Adrenal gland (tissue), 9 donors: ENCODE measurements at regions not wholly inside any gene's neighbourhood (a gene's known extent, or its start where the extent isn't known, plus 50 kb on each side); places are given as distances from the start of the nearest gene placed in this dataset.

Source experiments
- DNase-seq, 7 donors: peaks; one replicate each; pipeline ENCODE4 v3.0.0-alpha.2; 2019 to 2020
- H3K27ac ChIP-seq, 5 donors: fragments of 200-600 bp; sonication (generic) in 4 of 5; 1 replicate in 3 of 5; 2 replicates in 2 of 5; pipeline versions ENCODE4 v1.5.1 to v1.8.0; 2016 to 2020; ENCODE audit warnings: mild to moderate bottlenecking in 1 of 5
- H3K27me3 ChIP-seq: fragments of 200-600 bp; 2 replicates; pipeline ENCODE4 v1.8.0; 2021
- H3K36me3 ChIP-seq, 2 donors: fragments of 200-600 bp; replicated peaks in 1 of 2; 1 replicate in 1 of 2; 2 replicates in 1 of 2; pipeline versions ENCODE4 v1.5.1 to v1.8.0; 2018 to 2022
- H3K4me1 ChIP-seq, 2 donors: fragments of 200-600 bp; replicated peaks in 1 of 2; 1 replicate in 1 of 2; 2 replicates in 1 of 2; pipeline versions ENCODE4 v1.5.1 to v1.8.0; 2018 to 2021
- H3K4me3 ChIP-seq, 4 donors: fragments of 200-600 bp; sonication (generic) in 3 of 4; one replicate each; pipeline ENCODE4 v1.5.1; 2016 to 2018
- H3K9me3 ChIP-seq, 3 donors: fragments of 200-600 bp; sonication (generic) in 1 of 3; replicated peaks in 1 of 3; 1 replicate in 2 of 3; 2 replicates in 1 of 3; pipeline versions ENCODE4 v1.5.1 to v1.8.0; 2016 to 2021
- POLR2A ChIP-seq, 2 donors: fragments of 450-650 bp; IDR thresholded peaks; one replicate each; pipeline ENCODE4 v1.6.1; 2017; ENCODE audit warnings: antibody characterized with exemption in 2 of 2, mild to moderate bottlenecking in 2 of 2, moderate library complexity in 1 of 2
- WGBS, 4 donors: extraction: QIAGEN DNeasy Blood & Tissue Kit in 2 of 4; methylation state at CpG; one replicate each; pipeline versions ENCODE4 v1.1.5 to v1.1.7; 2013 to 2017; 5-methylcytosine and 5-hydroxymethylcytosine counted together
- intact Hi-C, 2 donors: fragments of 100-400 bp; cut with DNase I; formaldehyde crosslinking; loops; one replicate each; pipeline versions ENCODE4 v1.14.1 to v1.15.0; 2022 to 2023
- TF ChIP-seq, protein P1 (sequence below), 6 experiments: fragments of 450-650 bp in 4 of 6; fragments of 200-600 bp in 2 of 6; sonication (generic) in 1 of 6; IDR thresholded peaks; 1 replicate in 5 of 6; 2 replicates in 1 of 6; pipeline versions ENCODE4 v1.5.1 to v1.8.0; 2016 to 2021; ENCODE audit warnings: antibody characterized with exemption in 6 of 6, mild to moderate bottlenecking in 2 of 6, moderate library complexity in 1 of 6
- donor health status: healthy with polysubstance abuse.
- donor health status: Bipolar disorder and iron deficiency.
- donor health status: DM: yes; HTN: yes; CAD: no.
- donor health status: DM: no; HTN: no; CAD: no.
- donor health status: DM: no; HTN: no; CAD: no.

DNA sequence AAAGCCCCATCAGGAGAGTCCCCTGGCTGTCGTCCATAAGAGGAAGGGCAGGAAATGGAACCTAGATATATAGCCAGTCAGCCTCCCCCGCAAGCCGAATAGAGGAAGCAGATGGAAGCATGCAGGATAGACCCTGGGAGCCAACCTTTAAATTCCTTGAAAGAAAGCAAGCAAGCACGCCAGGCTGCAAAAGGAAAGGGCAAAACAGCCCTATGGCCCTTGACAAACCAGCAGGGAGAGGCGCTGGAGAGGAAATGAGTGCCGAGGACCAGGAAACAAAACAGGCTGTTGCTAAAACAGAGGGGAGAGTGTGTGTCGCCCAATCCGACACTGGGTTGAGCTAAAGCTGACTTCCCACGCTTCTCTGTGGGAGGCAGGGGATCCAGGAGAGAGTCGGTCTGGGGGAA, 203.5 kb upstream of the MTNR1B start:
- no peaks in the 10 kb centered on the region for H3K9me3 ChIP-seq
- intact Hi-C loops = no loop called here
- no peaks in the 10 kb centered on the region for H3K36me3 ChIP-seq
- DNase-seq = peak; percentile 13 to 70 (median 34)
- H3K4me3 ChIP-seq = peak overlapping the region in 1 of 4 donors; percentile 42
- TF ChIP-seq, protein P1, sequence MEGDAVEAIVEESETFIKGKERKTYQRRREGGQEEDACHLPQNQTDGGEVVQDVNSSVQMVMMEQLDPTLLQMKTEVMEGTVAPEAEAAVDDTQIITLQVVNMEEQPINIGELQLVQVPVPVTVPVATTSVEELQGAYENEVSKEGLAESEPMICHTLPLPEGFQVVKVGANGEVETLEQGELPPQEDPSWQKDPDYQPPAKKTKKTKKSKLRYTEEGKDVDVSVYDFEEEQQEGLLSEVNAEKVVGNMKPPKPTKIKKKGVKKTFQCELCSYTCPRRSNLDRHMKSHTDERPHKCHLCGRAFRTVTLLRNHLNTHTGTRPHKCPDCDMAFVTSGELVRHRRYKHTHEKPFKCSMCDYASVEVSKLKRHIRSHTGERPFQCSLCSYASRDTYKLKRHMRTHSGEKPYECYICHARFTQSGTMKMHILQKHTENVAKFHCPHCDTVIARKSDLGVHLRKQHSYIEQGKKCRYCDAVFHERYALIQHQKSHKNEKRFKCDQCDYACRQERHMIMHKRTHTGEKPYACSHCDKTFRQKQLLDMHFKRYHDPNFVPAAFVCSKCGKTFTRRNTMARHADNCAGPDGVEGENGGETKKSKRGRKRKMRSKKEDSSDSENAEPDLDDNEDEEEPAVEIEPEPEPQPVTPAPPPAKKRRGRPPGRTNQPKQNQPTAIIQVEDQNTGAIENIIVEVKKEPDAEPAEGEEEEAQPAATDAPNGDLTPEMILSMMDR (IDR thresholded peaks at IDR 0.05) = no peak
- no peak for TF ChIP-seq POLR2A (IDR thresholded peaks at IDR 0.05)
- WGBS, 4 donors = 31 to 44% (median 36%) methylated on average over 10 of the region's 10 CpGs
- no peaks in the 10 kb centered on the region for H3K4me1 ChIP-seq
- peak overlapping the region in 2 of 5 donors; percentile 12 to 43 for H3K27ac ChIP-seq
- H3K27me3 ChIP-seq = no peaks in the 10 kb centered on the region

DNA sequence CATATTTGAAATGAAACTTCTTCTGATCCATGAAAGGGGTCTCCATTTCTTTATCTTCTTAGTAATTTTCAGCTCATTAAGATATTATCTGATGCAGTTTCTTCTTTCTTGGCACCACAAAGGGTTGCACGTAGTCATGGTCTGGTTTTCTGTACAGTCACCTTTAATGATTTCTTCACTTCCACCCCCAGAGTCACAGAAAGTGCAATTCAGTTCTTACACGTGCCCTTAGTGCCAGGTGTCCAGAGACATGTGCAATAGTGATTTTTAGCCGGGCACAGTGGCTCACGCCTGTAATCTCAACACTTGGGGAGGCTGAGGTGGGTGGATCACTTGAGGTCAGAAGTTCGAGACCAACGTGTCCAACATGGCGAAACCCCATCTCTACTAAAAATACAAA, 202.8 kb upstream of the MTNR1B start:
- Histone ChIP-seq H3K36me3 (no peaks in the 10 kb centered on the region), H3K9me3 (no peaks in the 10 kb centered on the region), H3K4me1 (no peaks in the 10 kb centered on the region), H3K4me3 (peak overlapping the region in 1 of 4 donors; percentile 42), H3K27me3 (no peaks in the 10 kb centered on the region), H3K27ac (no peak overlapping the region)
- no peak for DNase-seq
- WGBS, 4 donors = 68 to 77% (median 76%) methylated on average over 7 of the region's 7 CpGs
- intact Hi-C loops = no loop called here
- TF ChIP-seq, protein P1 (IDR thresholded peaks at IDR 0.05) = no peak

DNA sequence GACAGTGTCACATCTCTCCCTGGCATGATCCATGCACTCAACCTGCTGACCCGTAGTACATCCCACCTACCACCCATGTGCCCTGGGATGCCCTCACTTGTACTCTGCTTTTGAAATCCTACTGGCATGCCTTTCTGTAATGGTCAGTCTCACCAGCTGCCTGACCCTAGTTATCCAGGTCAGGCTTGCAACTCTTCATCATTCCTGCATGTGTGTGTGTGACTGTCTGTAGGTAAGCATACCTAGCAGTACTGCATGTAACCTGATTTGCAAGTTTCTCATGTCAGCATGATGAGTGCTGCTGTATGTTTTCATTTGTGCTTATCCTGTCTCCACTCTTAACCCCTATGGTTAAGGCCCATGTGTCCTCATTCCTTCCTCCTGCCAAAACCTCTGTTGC, 202.0 kb upstream of the MTNR1B start:
- intact Hi-C loops = no loop called here
- no peak for DNase-seq
- no peaks in the 10 kb centered on the region for H3K36me3 ChIP-seq
- TF ChIP-seq POLR2A (IDR thresholded peaks at IDR 0.05) = no peak
- TF ChIP-seq, protein P1 (IDR thresholded peaks at IDR 0.05) = no peak
- WGBS, 4 donors = 73 to 96% (median 82%) methylated on average over 1 of the region's 1 CpG
- H3K4me3 ChIP-seq = no peak overlapping the region
- no peaks in the 10 kb centered on the region for H3K9me3 ChIP-seq
- H3K27me3 ChIP-seq = no peaks in the 10 kb centered on the region
- H3K27ac ChIP-seq = no peak overlapping the region
- H3K4me1 ChIP-seq = no peaks in the 10 kb centered on the region

DNA sequence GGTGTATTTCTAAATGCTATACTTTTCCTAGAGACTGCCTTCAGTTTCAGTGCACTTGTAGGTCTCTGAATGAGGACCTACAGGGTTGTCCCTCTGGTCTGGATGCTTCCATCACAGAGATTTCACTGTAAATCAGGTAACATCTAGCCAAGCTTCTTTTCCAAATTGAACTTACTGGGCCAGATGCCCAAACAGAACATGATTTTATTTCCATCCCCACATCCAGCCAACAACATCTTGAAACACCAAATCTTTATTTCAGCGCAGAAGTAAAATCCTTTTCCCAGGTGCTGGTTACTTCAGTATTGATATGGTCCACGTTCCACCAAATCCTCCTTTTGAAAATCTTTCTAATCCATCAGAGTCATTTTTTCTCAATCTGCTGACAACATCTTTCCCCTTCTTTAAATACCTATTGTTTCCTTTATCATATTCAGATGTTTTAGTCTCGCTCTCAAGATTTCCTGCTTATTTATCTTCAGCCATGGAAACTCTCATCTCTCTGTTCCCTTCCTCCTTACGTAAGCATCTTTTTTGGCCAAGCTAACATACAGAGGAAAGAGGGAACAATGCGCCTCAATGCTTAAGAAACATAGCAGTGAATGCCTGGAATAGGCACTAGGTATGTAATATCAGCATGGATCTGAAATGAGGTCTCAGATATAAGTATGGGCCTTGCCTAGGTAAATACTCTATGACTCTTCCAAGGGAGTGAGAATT, 201.2 kb upstream of the MTNR1B start:
- intact Hi-C loops = no loop called here
- Histone ChIP-seq H3K27ac (no peak overlapping the region), H3K4me1 (no peaks in the 10 kb centered on the region), H3K4me3 (no peak overlapping the region), H3K36me3 (no peaks in the 10 kb centered on the region), H3K9me3 (no peaks in the 10 kb centered on the region), H3K27me3 (no peaks in the 10 kb centered on the region)
- DNase-seq = no peak
- 75 to 84% (median 80%) methylated on average over 5 of the region's 5 CpGs for WGBS, 4 donors
- TF ChIP-seq POLR2A (IDR thresholded peaks at IDR 0.05) = no peak
- TF ChIP-seq, protein P1 (IDR thresholded peaks at IDR 0.05) = no peak
